BLaER1 (cell line): ENCODE measurements at regions not wholly inside any gene's neighbourhood (a gene's known extent, or its start where the extent isn't known, plus 50 kb on each side); places are given as distances from the start of the nearest gene placed in this dataset.

ENCODE experiments used
- H3K27ac ChIP-seq: shearing (Covaris generic); formaldehyde crosslinking; 2 replicates; pipeline ENCODE4 v1.8.1; 2022
- H3K27me3 ChIP-seq: shearing (Covaris generic); formaldehyde crosslinking; 2 replicates; pipeline ENCODE4 v1.8.1; 2022
- H3K36me3 ChIP-seq: shearing (Covaris generic); formaldehyde crosslinking; 2 replicates; pipeline ENCODE4 v1.8.1; 2022
- H3K4me1 ChIP-seq: shearing (Covaris generic); formaldehyde crosslinking; 2 replicates; pipeline ENCODE4 v1.8.1; 2022
- H3K4me2 ChIP-seq: shearing (Covaris generic); formaldehyde crosslinking; 2 replicates; pipeline ENCODE4 v1.8.1; 2022
- H3K4me3 ChIP-seq: shearing (Covaris generic); formaldehyde crosslinking; 2 replicates; pipeline ENCODE4 v1.8.1; 2022
- H3K9ac ChIP-seq: shearing (Covaris generic); formaldehyde crosslinking; 2 replicates; pipeline ENCODE4 v1.8.1; 2022
- H3K9me3 ChIP-seq: shearing (Covaris generic); formaldehyde crosslinking; 2 replicates; pipeline ENCODE4 v1.8.1; 2022
- H4K20me1 ChIP-seq: shearing (Covaris generic); formaldehyde crosslinking; 2 replicates; pipeline ENCODE4 v1.8.1; 2022
- Cebpa-rat ChIP-seq: shearing (Covaris generic); IDR thresholded peaks from 2 replicates; pipeline ENCODE4 v1.8.1; 2022

GRCh38 chr4:114527637-114528036, 71.0 kb upstream of the UGT8 start:
- Histone ChIP-seq H3K4me3 (no peak overlapping the region), H3K27ac (no peak overlapping the region), H3K9ac (no peak overlapping the region), H3K4me2 (no peak overlapping the region), H3K36me3 (no peaks in the 10 kb centered on the region), H3K4me1 (no peaks in the 10 kb centered on the region), H3K27me3 (no peaks in the 10 kb centered on the region), H3K9me3 (0 out of 2 replicates have a peak, but pooled peaks cover 5% of the 10 kb centered on the region), H4K20me1 (no peaks in the 10 kb centered on the region)
- TF ChIP-seq Cebpa-rat, result no peak

- Histone ChIP-seq H3K4me1 (no peaks in the 10 kb centered on the region), H3K27me3 (no peaks in the 10 kb centered on the region), H3K4me3 (no peak overlapping the region), H3K9me3 (no peaks in the 10 kb centered on the region), H3K36me3 (no peaks in the 10 kb centered on the region), H4K20me1 (no peaks in the 10 kb centered on the region), H3K4me2 (no peak overlapping the region), H3K27ac (no peak overlapping the region), H3K9ac (no peak overlapping the region)
- no peak for TF ChIP-seq Cebpa-rat
Observed at GRCh38 chr4:114535725-114536124, 62.9 kb upstream of the UGT8 start.

GRCh38 chr4:114537352-114537751, 61.3 kb upstream of the UGT8 start:
- Histone ChIP-seq H3K36me3 (no peaks in the 10 kb centered on the region), H3K4me2 (no peak overlapping the region), H3K9me3 (no peaks in the 10 kb centered on the region), H3K4me3 (no peak overlapping the region), H4K20me1 (no peaks in the 10 kb centered on the region), H3K27me3 (no peaks in the 10 kb centered on the region), H3K27ac (no peak overlapping the region), H3K4me1 (no peaks in the 10 kb centered on the region), H3K9ac (no peak overlapping the region)
- no peak for TF ChIP-seq Cebpa-rat

GRCh38 chr4:114538012-114538617, 60.5 kb upstream of the UGT8 start:
- no peaks in the 10 kb centered on the region for H4K20me1 ChIP-seq
- no peaks in the 10 kb centered on the region for H3K4me1 ChIP-seq
- H3K27ac ChIP-seq, result no peak overlapping the region
- no peaks in the 10 kb centered on the region for H3K27me3 ChIP-seq
- H3K9me3 ChIP-seq, result no peaks in the 10 kb centered on the region
- no peak overlapping the region for H3K9ac ChIP-seq
- H3K4me2 ChIP-seq, result no peak overlapping the region
- no peaks in the 10 kb centered on the region for H3K36me3 ChIP-seq
- no peak overlapping the region for H3K4me3 ChIP-seq
- no peak for TF ChIP-seq Cebpa-rat

DNA sequence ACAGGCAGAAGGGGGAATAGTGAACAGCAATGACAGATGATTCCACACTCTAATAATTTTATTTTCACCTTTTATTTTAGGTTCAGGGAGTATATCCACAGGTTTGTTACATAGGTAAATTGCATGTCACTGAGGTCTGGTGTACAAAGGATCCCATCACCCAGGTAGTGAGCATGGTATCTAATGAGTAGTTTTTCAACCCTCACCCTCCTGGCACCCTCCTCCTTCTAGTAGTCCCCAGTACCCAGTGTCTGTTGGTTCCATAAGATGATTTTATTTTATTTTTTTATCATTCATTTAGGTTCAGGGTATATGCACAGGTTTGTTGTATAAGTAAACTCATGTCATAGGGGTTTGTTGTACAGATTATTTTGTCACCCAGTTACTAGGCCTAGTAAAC, 58.6 kb upstream of the UGT8 start:
- H3K9ac ChIP-seq, result no peak overlapping the region
- no peaks in the 10 kb centered on the region for H3K9me3 ChIP-seq
- no peak for TF ChIP-seq Cebpa-rat
- no peaks in the 10 kb centered on the region for H4K20me1 ChIP-seq
- H3K4me1 ChIP-seq, result no peaks in the 10 kb centered on the region
- no peak overlapping the region for H3K4me2 ChIP-seq
- no peaks in the 10 kb centered on the region for H3K36me3 ChIP-seq
- no peaks in the 10 kb centered on the region for H3K27me3 ChIP-seq
- no peak overlapping the region for H3K27ac ChIP-seq
- H3K4me3 ChIP-seq, result no peak overlapping the region

DNA sequence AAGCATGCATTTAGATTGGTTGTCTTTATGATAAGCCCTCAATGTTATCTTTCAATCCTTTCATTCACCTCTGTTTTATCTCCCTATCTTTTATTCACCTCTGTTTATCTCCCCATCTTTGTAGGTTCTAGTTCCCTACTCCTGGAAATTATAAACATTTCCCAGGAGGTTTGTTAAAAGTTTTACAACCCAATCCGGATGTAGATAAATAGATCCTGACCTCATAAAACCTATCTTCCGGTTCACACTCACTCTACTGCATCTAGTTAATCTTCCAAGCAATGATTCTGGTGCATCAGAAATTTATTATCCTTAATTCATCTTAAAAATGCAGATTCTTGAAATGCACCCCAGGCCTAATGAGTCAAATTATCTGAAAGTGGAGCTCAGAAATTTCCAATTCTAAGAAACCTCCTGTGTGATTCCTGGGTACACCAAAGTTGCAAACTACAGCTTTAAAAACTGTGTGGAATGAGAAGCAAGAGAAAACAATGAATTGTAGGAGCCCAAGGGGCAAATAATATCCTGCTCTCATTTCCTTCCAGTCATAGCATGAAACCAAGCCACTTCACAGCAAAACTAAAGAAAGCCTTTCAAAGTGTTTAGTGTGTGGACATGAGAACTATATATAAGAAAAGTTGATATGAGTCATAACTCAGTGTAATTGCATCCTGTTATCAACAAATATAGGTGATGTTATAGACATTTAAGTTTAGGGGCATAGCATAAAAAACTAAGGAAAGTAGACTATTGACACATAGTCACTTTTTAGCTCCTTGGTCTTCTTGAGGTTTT, 51.1 kb upstream of the UGT8 start:
- H3K4me1 ChIP-seq, result no peaks in the 10 kb centered on the region
- H3K27ac ChIP-seq, result no peak overlapping the region
- H3K9me3 ChIP-seq, result peaks cover 20% of the 10 kb centered on the region
- no peaks in the 10 kb centered on the region for H3K36me3 ChIP-seq
- no peak overlapping the region for H3K4me2 ChIP-seq
- H3K27me3 ChIP-seq, result no peaks in the 10 kb centered on the region
- no peak for TF ChIP-seq Cebpa-rat
- H3K9ac ChIP-seq, result no peak overlapping the region
- H4K20me1 ChIP-seq, result no peaks in the 10 kb centered on the region
- H3K4me3 ChIP-seq, result no peak overlapping the region
